ENCODE measurements at regions not wholly inside any gene's neighbourhood (a gene's known extent, or its start where the extent isn't known, plus 50 kb on each side); places are given as distances from the start of the nearest gene placed in this dataset.

GRCh38 chr5:124355928-124356327, 390.5 kb downstream of the ZNF608 start:
- DNase-seq, result no peak

- no peak for DNase-seq
These were observed 393.4 kb downstream of the ZNF608 start for GRCh38 chr5:124353016-124353415.

- no peak for DNase-seq
These were observed 394.1 kb downstream of the ZNF608 start for GRCh38 chr5:124352312-124352711.

GRCh38 chr5:124349931-124350330, 396.5 kb downstream of the ZNF608 start:
- no peak for DNase-seq

DNA sequence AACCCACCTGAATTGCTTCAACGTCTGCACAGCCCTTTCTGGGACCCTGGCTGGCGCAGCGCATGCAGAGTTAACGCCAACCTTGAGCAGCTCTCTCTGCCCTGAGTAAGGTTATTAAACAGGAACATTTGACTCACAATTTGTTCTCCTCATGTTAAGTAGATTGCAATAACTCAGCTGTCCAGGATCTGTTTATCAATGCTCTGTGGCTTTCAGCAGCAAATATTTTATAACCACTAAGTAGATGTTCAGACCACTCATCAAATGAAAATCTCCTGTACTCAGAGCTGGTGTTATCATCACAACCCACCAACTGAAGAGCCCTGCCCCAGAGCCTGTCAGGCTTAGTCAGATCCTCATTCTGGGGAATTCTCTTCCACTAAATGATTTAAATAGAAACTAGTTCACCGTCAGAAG, 403.0 kb downstream of the ZNF608 start:
- no peak for DNase-seq

- DNase-seq, result no peak
These were observed 403.5 kb downstream of the ZNF608 start for GRCh38 chr5:124342986-124343385.

GRCh38 chr5:124342584-124342983, 403.9 kb downstream of the ZNF608 start:
- no peak for DNase-seq

DNA sequence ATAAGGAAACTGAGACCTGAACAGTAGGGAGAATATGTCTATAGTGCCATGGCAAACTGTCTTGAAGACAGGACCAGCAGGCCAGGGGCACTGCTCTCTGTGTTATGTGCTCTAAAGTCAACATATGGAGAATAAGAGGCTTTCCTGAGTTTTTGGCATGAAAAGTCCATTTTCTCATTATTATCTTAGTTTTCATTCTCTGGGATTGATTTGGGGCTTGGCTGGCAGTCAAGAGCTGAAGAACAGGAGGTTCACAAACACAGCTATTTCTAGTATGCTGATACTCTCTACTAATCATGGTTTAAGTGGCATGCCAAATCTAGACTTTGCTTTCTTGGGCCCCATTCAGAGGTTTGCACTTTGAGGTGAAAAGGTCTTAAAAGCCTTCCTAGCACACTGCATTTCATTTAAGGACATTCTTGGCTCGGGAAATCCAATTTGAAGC, 404.4 kb downstream of the ZNF608 start:
- no peak for DNase-seq

GRCh38 chr5:124341066-124341858, 405.2 kb downstream of the ZNF608 start:
- DNase-seq, result no peak

GRCh38 chr5:124337996-124338395, 408.4 kb downstream of the ZNF608 start:
- no peak for DNase-seq

- DNase-seq, result no peak
These were observed 413.0 kb downstream of the ZNF608 start for GRCh38 chr5:124333298-124333979.

DNA sequence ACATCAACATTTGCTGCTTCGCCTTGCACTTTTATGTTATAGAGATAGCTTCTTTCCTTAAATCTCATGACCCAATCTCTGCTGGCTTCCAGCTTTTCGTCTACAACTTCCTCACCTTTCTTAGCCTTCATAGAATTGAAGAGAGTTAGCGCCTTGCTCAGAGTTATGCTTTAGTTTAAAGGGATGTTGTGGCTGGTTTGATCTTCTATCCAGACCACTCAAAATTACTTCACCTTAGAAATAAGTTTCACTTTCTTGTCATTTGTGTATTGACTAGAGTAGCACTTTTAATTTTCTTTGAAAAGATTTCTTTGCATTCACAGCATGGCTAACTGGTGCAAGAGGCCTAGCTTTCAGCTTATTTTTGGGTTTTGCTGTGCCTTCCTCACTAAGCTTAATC, 414.2 kb downstream of the ZNF608 start:
- no peak for DNase-seq

DNA sequence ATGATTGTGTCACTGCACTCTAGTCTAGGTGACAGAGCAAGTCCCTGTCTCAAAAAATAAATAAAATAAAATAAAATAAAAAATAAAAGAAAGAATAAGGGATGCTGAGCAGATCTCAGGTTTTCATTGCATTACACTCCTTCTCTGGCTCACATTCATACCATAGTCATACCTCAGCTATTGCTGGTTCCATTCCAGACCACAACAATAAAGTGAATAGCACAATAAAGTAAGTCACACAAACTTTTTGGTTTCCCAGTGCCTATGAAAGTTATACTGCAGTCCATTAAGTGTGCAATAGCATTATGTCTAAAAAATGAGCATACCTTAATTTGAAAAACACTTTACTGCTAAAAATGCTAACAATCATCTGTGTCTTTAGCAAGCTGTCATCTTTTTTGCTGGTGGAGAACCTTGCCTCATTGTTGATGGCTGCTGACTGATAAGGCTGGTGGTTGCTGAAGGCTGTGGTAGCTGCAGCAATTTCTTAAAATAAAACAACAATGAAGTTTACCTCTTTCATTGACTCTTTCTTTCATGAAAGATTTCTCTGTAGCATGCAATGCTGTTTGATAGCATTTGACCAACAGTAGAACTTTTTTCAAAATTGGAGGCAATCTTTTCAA, 415.7 kb downstream of the ZNF608 start:
- no peak for DNase-seq

DNA sequence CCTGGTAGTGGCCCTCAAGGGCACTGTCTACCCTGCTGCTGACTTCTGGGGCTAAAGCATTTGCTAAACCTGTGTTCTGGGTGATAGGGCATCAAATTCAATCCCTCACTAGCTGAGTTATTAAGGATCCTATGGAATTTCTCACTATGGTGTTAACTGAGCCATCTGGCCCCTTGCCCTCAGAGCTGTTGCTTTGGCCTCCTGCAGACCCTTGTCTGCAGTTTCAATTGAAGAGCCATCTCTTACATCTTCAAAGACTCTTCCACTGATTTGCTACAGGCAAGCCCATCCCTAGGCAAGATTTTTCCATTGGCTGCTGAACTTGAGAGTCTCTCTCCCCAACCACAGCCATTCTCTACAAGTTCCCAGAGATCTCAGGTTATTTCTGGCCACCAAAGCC, 418.2 kb downstream of the ZNF608 start:
- DNase-seq, result no peak

GRCh38 chr5:124318661-124319060, 427.8 kb downstream of the ZNF608 start:
- DNase-seq, result no peak

- DNase-seq, result no peak
These were observed 429.0 kb downstream of the ZNF608 start for GRCh38 chr5:124317451-124317850.

DNA sequence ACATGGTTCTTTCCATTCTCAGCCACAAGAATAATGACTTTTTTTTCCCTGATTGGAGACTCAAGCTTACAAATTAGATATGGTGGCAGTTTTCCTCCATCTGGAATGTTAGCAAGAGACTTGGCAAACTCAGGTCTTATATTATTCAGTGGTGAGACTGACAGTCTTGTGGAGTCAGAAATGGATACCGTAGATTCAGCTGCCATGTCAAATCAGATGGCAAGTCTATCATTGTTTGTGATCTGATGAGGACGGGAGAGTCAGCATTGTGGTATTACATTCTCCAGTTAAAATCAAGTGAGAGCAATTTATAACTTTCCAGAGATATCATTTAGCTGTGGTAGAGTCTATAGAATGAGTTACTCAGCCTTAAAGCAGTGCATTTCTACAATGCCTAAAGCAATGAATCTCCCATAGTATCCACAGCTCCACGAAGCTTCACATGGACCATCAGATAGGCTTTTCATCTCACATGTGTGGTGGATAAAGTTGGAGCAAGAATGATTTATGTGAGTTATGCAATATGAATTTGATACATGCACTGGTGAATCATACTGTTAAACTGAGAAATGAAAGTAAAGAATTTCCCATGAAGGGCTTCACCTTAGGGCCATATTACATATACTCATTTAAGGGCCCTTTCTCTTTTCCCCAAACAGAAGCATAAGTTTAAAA, 430.6 kb downstream of the ZNF608 start:
- DNase-seq, result no peak

GRCh38 chr5:124310453-124310852, 436.0 kb downstream of the ZNF608 start:
- no peak for DNase-seq

DNA sequence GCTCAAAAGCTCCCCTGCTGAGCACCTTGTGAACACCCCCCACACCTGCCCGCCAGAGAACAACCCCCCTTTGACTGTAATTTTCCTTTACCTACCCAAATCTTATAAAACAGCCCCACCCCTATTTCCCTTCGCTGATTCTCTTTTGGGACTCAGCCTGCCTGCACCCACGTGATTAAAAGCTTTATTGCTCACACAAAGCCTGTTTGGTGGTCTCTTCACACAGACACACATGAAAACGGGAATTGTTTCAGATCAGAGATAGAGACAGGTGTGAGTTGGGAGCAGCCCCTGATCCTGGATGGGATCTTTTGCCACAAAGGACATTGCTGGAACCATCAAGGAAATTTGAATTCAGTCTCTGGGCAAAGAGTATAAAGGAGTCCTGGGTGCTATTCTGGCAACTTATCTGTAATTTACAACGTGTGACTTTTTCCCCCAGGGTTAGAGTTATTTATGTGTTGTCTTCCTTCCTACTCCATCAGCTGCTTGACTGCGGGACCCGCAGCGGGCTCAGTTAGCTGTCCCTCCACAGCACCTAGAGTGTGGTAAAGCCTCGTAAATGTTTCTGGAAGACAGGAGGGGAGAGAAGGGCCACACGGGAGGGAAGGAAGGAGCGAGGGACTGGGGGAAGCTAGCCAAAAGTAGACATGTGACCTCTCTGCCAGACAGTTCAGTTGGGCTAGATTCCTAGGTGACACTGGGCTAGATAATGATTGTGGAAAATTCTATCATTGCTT, 437.0 kb downstream of the ZNF608 start:
- no peak for DNase-seq

- DNase-seq, result no peak
These were observed 443.1 kb downstream of the ZNF608 start for GRCh38 chr5:124303366-124303765.

DNA sequence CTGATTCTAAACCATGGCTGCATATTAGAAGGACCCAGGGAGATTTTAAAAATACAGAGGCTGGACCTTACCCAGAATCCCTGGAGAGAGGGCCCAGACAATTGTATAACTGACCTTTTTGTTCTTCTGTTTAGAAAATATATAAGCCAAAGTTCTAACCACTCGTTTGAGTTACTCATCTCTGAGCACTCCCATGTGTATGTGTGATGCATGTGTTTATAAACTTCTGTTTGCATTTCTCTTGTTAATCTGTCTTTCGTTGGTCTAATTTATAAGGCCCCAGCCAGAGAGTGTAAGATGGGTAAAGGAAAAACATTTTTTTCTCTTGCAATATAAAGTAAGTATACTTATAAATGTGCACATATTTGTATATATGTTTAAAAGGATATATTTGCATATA, 443.9 kb downstream of the ZNF608 start:
- DNase-seq, result no peak

DNA sequence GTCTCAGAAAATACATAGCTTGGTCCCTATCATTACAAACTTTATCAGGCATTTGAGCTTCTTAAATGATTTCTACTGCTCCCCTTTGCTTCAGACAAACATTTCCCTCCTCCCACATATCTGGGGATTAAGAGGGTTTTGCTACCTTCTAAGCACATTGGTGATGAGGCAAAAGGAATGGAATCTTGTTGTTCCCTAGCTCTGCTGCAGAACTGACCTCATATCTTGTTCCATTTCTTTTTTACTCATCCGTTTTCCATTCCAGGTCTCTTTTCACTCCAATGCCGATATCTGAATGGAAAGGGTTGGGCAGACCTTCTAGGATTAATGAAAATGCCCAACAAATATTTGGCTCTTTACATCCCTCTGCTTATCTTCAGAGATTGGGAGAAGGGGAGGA, 444.6 kb downstream of the ZNF608 start:
- no peak for DNase-seq

All from CD4-positive, alpha-beta T cell treated with Interleukin-1 beta for 1 hour (primary cell).